Cardiac muscle cell (in vitro differentiated cells and primary cell): ENCODE measurements at regions not wholly inside any gene's neighbourhood (a gene's known extent, or its start where the extent isn't known, plus 50 kb on each side); places are given as distances from the start of the nearest gene placed in this dataset.

ENCODE experiments used
- DNase-seq, 2 donors: peaks; one replicate each; pipeline versions ENCODE4 v3.0.0 to v3.0.0-alpha.2; 2010 to 2017; ENCODE audit warnings: low read depth in 1 of 2, low spot score in 1 of 2
- H3K27ac ChIP-seq: fragments of 200-600 bp; sonication (generic); 2 replicates; pipeline ENCODE4 v1.5.1; 2016
- H3K27me3 ChIP-seq: fragments of 200-600 bp; sonication (generic); 2 replicates; pipeline ENCODE4 v1.6.0; 2016; ENCODE audit warnings: control low read depth
- H3K36me3 ChIP-seq: fragments of 200-600 bp; sonication (generic); 2 replicates; pipeline ENCODE4 v1.5.1; 2016; ENCODE audit warnings: control low read depth
- H3K4me1 ChIP-seq: fragments of 200-600 bp; sonication (generic); 2 replicates; pipeline ENCODE4 v1.8.1; 2017; ENCODE audit warnings: low read depth, mild to moderate bottlenecking, mixed run types
- H3K4me3 ChIP-seq: fragments of 200-600 bp; sonication (generic); 2 replicates; pipeline ENCODE4 v1.5.1; 2016; ENCODE audit warnings: mild to moderate bottlenecking
- H3K9me3 ChIP-seq: fragments of 200-600 bp; sonication (generic); 2 replicates; pipeline ENCODE4 v1.5.1; 2017; ENCODE audit warnings: low read depth, mild to moderate bottlenecking, control low read depth
- TF ChIP-seq, protein P1 (sequence below): IDR thresholded peaks from 2 replicates; pipeline ENCODE4 v1.5.1; 2012; ENCODE audit warnings: low read depth, mild to moderate bottlenecking, low read length

DNA sequence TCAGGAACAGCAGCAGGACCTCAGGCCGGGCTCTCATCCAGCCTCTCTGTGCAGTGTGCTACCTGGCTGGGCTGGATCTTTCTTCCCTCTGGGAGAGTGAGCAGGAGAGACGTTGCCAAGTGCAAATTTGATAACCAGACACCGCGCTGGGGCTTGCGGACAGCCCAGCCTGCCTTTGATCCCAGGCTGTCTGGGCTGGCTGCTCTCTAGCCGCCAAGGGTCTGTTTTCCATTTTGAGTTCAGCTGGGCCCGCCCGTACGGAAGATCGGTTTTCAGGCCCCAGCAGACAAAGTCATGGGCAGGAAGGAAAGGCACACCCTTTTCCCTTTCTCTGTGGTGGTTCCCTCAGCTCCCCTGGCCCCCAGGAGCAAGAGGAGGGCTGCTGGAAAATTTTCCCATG, 90.2 kb downstream of the CPZ start:
- Histone ChIP-seq H3K4me3 (no peak overlapping the region), H3K27me3 (peaks cover 61% of the 10 kb centered on the region), H3K27ac (no peak overlapping the region), H3K9me3 (no peaks in the 10 kb centered on the region), H3K36me3 (no peaks in the 10 kb centered on the region), H3K4me1 (no peaks in the 10 kb centered on the region)
- TF ChIP-seq, protein P1, sequence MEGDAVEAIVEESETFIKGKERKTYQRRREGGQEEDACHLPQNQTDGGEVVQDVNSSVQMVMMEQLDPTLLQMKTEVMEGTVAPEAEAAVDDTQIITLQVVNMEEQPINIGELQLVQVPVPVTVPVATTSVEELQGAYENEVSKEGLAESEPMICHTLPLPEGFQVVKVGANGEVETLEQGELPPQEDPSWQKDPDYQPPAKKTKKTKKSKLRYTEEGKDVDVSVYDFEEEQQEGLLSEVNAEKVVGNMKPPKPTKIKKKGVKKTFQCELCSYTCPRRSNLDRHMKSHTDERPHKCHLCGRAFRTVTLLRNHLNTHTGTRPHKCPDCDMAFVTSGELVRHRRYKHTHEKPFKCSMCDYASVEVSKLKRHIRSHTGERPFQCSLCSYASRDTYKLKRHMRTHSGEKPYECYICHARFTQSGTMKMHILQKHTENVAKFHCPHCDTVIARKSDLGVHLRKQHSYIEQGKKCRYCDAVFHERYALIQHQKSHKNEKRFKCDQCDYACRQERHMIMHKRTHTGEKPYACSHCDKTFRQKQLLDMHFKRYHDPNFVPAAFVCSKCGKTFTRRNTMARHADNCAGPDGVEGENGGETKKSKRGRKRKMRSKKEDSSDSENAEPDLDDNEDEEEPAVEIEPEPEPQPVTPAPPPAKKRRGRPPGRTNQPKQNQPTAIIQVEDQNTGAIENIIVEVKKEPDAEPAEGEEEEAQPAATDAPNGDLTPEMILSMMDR: no peak
- DNase-seq: no peak

DNA sequence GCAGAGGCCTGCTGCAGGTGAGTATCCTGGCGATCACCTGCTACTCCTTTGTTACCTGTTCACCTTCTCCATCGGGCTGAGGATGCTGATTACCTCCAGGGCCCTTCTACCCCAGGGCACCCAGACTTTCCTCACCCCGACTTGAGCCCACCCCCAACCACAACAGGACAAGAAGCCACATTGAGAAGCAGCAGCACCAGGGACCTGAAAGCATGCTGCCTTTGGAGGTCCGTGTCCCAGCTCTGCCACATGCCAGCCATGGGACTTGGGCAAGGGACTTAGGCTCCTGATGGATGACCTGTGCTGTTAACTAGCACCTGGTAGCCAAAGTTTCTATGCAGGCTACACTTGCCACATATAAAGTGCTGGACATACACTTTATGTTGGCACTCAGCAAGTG, 89.7 kb downstream of the CPZ start:
- H3K36me3 ChIP-seq: no peaks in the 10 kb centered on the region
- H3K4me3 ChIP-seq: no peak overlapping the region
- TF ChIP-seq, protein P1: no peak
- H3K9me3 ChIP-seq: no peaks in the 10 kb centered on the region
- peaks cover 56% of the 10 kb centered on the region for H3K27me3 ChIP-seq
- DNase-seq: no peak
- no peak overlapping the region for H3K27ac ChIP-seq
- no peaks in the 10 kb centered on the region for H3K4me1 ChIP-seq

DNA sequence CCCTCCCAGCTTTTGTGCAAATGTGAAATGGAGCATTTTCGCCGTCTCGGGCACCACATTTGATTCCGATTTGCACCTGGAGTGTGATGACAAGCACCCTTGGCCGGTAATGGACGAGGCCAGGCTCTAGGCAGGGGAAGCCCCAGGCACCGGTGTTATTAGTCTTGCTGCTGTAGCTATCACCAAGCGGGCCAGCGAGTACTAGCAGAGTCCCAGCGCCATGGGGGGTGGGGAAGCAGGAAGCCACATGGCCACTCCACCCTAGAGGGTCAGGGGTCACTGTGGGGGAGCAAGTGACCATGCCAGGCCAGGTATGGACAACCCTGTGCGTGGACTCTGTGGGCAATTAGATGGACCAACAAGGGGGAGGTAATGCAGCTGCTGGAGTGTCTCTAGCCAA, 88.8 kb downstream of the CPZ start:
- Histone ChIP-seq H3K36me3 (no peaks in the 10 kb centered on the region), H3K9me3 (no peaks in the 10 kb centered on the region), H3K27ac (no peak overlapping the region), H3K27me3 (peaks cover 54% of the 10 kb centered on the region), H3K4me1 (no peaks in the 10 kb centered on the region), H3K4me3 (no peak overlapping the region)
- no peak for DNase-seq
- TF ChIP-seq, protein P1: no peak

DNA sequence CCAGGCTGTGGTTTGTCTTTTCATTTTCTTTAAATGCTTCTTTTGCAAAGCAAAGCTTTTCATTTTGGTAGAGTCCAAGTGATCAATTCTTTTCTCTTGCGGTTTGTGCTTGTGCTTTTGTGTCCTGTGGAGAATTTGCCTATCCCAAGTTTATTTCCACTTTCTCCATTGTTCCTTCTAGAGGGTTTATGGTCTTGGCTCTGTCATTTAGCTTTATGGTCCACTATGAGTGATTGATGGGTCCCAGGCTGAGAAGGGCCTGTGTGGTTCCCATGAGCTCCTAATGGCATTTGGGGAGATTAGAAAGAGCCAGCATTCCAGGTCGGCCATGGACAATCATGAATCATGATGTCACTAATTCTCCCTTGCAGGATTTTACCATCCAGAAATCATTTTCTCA, 86.5 kb downstream of the CPZ start:
- no peak for DNase-seq
- Histone ChIP-seq H3K27me3 (peaks cover 32% of the 10 kb centered on the region), H3K9me3 (no peaks in the 10 kb centered on the region), H3K4me1 (no peaks in the 10 kb centered on the region), H3K4me3 (no peak overlapping the region), H3K36me3 (no peaks in the 10 kb centered on the region), H3K27ac (no peak overlapping the region)
- TF ChIP-seq, protein P1: no peak

DNA sequence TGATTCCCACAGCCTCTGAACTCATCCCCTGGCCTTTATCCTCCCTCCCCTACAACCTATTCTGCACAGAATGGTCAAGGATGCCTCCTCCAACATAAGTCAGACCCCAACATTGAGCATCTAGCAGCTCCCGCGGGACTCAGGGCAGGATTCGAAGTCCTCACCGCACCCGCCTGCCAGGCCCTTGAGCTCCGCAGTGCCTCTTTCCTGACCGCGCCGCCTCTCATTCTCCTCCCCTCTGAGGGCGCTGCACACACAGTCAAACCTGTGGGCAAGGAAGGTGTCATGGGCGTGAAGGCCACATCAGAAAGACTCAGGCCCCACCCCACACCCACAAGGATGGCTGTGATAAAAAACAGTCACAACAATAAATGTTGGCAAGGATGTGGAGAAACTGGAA, 84.1 kb downstream of the CPZ start:
- no peak overlapping the region for H3K27ac ChIP-seq
- H3K4me1 ChIP-seq: no peaks in the 10 kb centered on the region
- no peak overlapping the region for H3K4me3 ChIP-seq
- H3K9me3 ChIP-seq: no peaks in the 10 kb centered on the region
- peaks cover 21% of the 10 kb centered on the region for H3K27me3 ChIP-seq
- TF ChIP-seq, protein P1: no peak
- no peak for DNase-seq
- no peaks in the 10 kb centered on the region for H3K36me3 ChIP-seq

DNA sequence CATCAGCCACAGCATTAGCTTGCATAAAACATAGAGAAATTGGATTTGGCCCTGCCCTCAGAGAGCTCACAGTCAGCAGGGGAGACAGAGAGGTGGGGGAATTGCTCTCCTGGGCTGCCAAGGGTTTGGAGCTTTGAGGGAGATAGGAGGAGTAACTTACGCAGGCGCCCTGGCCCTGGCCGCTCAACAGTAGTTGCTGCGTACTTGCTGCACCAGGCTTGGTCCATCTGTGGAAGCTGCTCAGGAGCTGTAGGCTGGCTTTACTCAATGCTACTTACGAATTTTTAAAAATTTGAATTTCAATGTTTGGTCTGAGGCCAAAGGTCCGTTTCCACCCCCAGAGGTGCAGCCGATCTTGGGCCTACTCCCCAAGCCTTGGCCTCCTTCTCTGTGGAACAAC, 83.3 kb downstream of the CPZ start:
- no peak for DNase-seq
- Histone ChIP-seq H3K4me1 (no peaks in the 10 kb centered on the region), H3K9me3 (no peaks in the 10 kb centered on the region), H3K36me3 (no peaks in the 10 kb centered on the region), H3K4me3 (no peak overlapping the region), H3K27me3 (peaks cover 18% of the 10 kb centered on the region), H3K27ac (no peak overlapping the region)
- TF ChIP-seq, protein P1: no peak
